ENCODE measurements at regions not wholly inside any gene's neighbourhood (a gene's known extent, or its start where the extent isn't known, plus 50 kb on each side); places are given as distances from the start of the nearest gene placed in this dataset.
"Not testable (repeated sequence)": the region's sequence is repeated elsewhere in the genome, so short reads cannot be mapped to it uniquely, and the experiment has no call there.

DNA sequence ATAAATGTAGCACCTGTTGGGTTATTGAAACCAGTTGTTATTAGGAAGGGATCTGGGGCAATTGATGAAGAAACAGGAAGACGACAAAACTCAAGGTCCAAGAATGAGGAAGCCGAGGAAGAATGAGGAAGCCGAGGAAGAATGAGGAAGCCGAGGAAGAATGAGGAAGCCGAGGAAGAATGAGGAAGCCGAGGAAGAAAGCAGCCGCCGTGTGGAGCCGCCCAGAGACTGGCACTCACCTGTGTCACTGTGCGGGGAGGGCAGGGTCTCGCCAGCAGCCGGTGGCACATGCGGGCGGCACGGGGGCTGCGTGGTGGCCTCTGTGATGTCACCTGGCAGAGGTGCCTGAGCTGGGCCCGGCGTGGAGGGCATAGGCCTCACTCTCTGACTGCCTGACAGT is 71.1 kb upstream of the CFAP46 start:
- no peaks in the 10 kb centered on the region for H3K36me3 ChIP-seq
- no peaks in the 10 kb centered on the region for H3K27me3 ChIP-seq
- intact Hi-C loops (cut with DNase I; ENCODE audit: low total_unique reads) = no loop called here
- H3K4me1 ChIP-seq = peaks cover 0 to 16% (median 9%) of the 10 kb centered on the region in 4 donors
- WGBS, 2 donors (ENCODE audit: low coverage in 1 of 2) = 29 to 34% methylated on average over 12 to 18 of the region's 18 CpGs
- TF ChIP-seq, protein P1, sequence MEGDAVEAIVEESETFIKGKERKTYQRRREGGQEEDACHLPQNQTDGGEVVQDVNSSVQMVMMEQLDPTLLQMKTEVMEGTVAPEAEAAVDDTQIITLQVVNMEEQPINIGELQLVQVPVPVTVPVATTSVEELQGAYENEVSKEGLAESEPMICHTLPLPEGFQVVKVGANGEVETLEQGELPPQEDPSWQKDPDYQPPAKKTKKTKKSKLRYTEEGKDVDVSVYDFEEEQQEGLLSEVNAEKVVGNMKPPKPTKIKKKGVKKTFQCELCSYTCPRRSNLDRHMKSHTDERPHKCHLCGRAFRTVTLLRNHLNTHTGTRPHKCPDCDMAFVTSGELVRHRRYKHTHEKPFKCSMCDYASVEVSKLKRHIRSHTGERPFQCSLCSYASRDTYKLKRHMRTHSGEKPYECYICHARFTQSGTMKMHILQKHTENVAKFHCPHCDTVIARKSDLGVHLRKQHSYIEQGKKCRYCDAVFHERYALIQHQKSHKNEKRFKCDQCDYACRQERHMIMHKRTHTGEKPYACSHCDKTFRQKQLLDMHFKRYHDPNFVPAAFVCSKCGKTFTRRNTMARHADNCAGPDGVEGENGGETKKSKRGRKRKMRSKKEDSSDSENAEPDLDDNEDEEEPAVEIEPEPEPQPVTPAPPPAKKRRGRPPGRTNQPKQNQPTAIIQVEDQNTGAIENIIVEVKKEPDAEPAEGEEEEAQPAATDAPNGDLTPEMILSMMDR (IDR thresholded peaks at IDR 0.05) = no peak
- no peak for TF ChIP-seq POLR2AphosphoS5 (IDR thresholded peaks at IDR 0.05)
- TF ChIP-seq POLR2A (IDR thresholded peaks at IDR 0.05) = no peak
- no peak for TF ChIP-seq EP300 (IDR thresholded peaks at IDR 0.05; ENCODE audit: low read depth)
- H3K27ac ChIP-seq = no peak overlapping the region
- no peak overlapping the region for H3K4me3 ChIP-seq
- peak; percentile 65 for DNase-seq
- no peaks in the 10 kb centered on the region for H3K9me3 ChIP-seq
- in situ Hi-C loops (cut with MboI; ENCODE audit: low pct_ligation_motif_present in 1 of 4, low pct_unique_long_range_greater_than_20kb in 1 of 4, low sequenced_read_pairs in 3 of 4) = no loop called here

DNA sequence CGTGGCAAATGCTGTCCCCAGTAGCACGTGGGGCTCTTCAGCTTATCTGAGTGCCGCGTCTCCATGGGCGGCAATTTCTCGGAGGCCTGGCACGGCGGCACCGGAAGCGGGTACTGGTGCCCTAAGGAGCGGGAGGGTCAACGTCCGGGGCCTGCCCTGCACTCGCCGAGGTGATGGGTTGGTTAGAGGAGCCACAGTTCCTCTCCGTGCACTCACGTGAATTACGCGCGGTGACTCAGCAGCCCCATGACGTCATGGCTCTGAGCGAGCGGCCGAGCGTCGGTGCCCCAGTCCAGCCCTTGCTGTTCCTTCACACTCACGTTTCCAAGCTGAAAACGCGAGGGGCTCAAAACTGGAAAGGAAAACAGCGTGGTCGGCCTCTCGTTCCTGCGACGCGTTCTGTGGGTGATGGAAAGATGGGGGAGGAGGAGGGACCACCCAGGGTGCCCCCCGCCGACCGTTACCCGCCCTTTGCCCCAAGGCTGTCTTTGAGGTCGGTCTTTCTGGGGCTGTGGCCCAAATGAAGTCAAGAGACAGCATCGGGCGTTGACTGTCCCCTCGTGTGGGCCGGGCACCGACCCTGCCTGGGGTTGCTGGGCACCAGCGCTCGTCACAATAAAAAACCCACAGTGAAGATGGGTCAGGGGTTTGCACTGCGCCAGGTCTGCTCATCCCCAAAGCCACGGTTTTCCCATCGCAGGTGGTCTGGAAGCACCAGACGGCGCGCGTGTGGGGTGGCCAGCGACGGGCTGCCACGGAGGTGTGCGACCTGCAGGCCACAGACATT is 70.4 kb upstream of the CFAP46 start:
- H3K4me1 ChIP-seq = peaks cover 0 to 17% (median 9%) of the 10 kb centered on the region in 4 donors
- DNase-seq = peak; percentile 16
- intact Hi-C loops (cut with DNase I; ENCODE audit: low total_unique reads) = no loop called here
- no peak overlapping the region for H3K4me3 ChIP-seq
- no peaks in the 10 kb centered on the region for H3K27me3 ChIP-seq
- in situ Hi-C loops (cut with MboI; ENCODE audit: low pct_ligation_motif_present in 1 of 4, low pct_unique_long_range_greater_than_20kb in 1 of 4, low sequenced_read_pairs in 3 of 4) = no loop called here
- TF ChIP-seq POLR2A (IDR thresholded peaks at IDR 0.05) (no peak), POLR2AphosphoS5 (IDR thresholded peaks at IDR 0.05) (no peak), EP300 (IDR thresholded peaks at IDR 0.05; ENCODE audit: low read depth) (no peak)
- TF ChIP-seq, protein P1 (IDR thresholded peaks at IDR 0.05) = no peak
- H3K36me3 ChIP-seq = no peaks in the 10 kb centered on the region
- H3K27ac ChIP-seq = peak overlapping the region in 1 of 4 donors; percentile 15
- WGBS, 2 donors (ENCODE audit: low coverage in 1 of 2) = 84 to 93% methylated on average over 13 to 58 of the region's 58 CpGs
- H3K9me3 ChIP-seq = no peaks in the 10 kb centered on the region

DNA sequence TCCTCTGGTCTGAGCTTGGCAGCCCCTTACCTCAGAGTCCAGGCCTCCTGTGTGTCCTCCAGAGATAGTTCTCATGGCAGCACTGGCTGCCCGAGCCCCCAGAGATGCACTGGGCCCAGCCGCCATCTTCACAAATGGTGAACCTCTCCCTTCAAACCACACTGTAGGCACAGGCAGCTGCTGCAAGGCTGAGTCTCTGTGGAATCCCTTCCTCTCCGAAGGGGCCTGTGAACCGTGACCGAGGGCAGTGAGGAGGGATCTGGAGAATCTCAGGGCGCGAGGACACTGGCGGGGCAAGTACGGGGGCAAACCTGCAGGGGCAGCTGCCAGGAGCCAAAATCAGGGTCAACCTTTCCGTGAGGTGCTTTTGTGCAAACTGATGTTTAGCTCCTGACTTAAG is 69.5 kb upstream of the CFAP46 start:
- intact Hi-C loops (cut with DNase I; ENCODE audit: low total_unique reads) (no loop called here), in situ Hi-C loops (cut with MboI; ENCODE audit: low pct_ligation_motif_present in 1 of 4, low pct_unique_long_range_greater_than_20kb in 1 of 4, low sequenced_read_pairs in 3 of 4) (no loop called here)
- Histone ChIP-seq H3K36me3 (no peaks in the 10 kb centered on the region), H3K27ac (no peak overlapping the region), H3K9me3 (no peaks in the 10 kb centered on the region), H3K27me3 (no peaks in the 10 kb centered on the region), H3K4me1 (peaks cover 0 to 20% (median 9%) of the 10 kb centered on the region in 4 donors), H3K4me3 (no peak overlapping the region)
- 80 to 85% methylated on average over 5 to 9 of the region's 10 CpGs for WGBS, 2 donors (ENCODE audit: low coverage in 1 of 2)
- DNase-seq = no peak
- TF ChIP-seq POLR2A (IDR thresholded peaks at IDR 0.05) = no peak
- no peak for TF ChIP-seq POLR2AphosphoS5 (IDR thresholded peaks at IDR 0.05)
- TF ChIP-seq, protein P1 (IDR thresholded peaks at IDR 0.05) = no peak
- no peak for TF ChIP-seq EP300 (IDR thresholded peaks at IDR 0.05; ENCODE audit: low read depth)

DNA sequence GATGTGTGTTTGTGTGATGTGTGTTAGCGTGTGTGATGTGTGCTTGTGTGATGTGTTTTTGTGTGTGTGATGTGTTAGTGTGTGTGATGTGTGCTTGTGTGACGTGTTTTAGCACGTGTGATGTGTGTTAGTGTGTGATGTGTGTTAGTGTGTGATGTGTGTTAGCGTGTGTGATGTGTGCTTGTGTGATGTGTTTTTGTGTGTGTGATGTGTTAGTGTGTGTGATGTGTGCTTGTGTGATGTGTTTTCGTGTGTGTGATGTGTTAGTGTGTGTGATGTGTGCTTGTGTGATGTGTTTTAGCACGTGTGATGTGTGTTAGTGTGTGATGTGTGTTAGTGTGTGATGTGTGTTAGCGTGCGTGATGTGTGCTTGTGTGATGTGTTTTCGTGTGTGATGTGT is 69.0 kb upstream of the CFAP46 start:
- peaks cover 0 to 20% (median 9%) of the 10 kb centered on the region in 4 donors for H3K4me1 ChIP-seq

DNA sequence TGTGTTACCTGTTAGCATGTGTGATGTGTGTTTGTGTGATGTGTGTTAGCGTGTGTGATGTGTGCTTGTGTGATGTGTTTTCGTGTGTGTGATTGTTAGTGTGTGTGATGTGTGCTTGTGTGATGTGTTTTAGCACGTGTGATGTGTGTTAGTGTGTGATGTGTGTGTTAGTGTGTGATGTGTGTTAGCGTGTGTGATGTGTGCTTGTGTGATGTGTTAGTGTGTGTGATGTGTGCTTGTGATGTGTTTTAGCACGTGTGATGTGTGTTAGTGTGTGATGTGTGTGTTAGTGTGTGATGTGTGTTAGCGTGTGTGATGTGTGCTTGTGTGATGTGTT is 68.4 kb upstream of the CFAP46 start:
- intact Hi-C loops (cut with DNase I; ENCODE audit: low total_unique reads) = not testable (repeated sequence)
- WGBS, 2 donors (ENCODE audit: low coverage in 1 of 2) = 75 to 89% methylated on average over 6 of the region's 6 CpGs

More for the DNA sequence above, 69.0 kb upstream of the CFAP46 start:
- WGBS, 2 donors (ENCODE audit: low coverage in 1 of 2) = 77 to 87% methylated on average over 7 to 9 of the region's 9 CpGs
- in situ Hi-C loops (cut with MboI; ENCODE audit: low pct_ligation_motif_present in 1 of 4, low pct_unique_long_range_greater_than_20kb in 1 of 4, low sequenced_read_pairs in 3 of 4); intact Hi-C loops (cut with DNase I; ENCODE audit: low total_unique reads); H3K9me3 ChIP-seq; H3K36me3 ChIP-seq; H3K27ac ChIP-seq; H3K4me3 ChIP-seq; H3K27me3 ChIP-seq; DNase-seq: not testable (repeated sequence)

More for the DNA sequence above, 68.4 kb upstream of the CFAP46 start:
- H3K27me3 ChIP-seq; in situ Hi-C loops (cut with MboI; ENCODE audit: low pct_ligation_motif_present in 1 of 4, low pct_unique_long_range_greater_than_20kb in 1 of 4, low sequenced_read_pairs in 3 of 4); H3K4me3 ChIP-seq; DNase-seq; H3K9me3 ChIP-seq; H3K36me3 ChIP-seq; H3K27ac ChIP-seq: not testable (repeated sequence)
- H3K4me1 ChIP-seq = peaks cover 0 to 20% (median 9%) of the 10 kb centered on the region in 4 donors
